GM12873 (cell line): ENCODE measurements at regions not wholly inside any gene's neighbourhood (a gene's known extent, or its start where the extent isn't known, plus 50 kb on each side); places are given as distances from the start of the nearest gene placed in this dataset.

Source experiments
- TF ChIP-seq, protein P1 (sequence below): IDR thresholded peaks from 2 replicates; pipeline ENCODE4 v1.5.1; 2012; ENCODE audit warnings: low read depth, mild to moderate bottlenecking, moderate library complexity, low read length, control low read depth; ENCODE audit not compliant: insufficient read depth; ENCODE audit errors: missing control alignments

DNA sequence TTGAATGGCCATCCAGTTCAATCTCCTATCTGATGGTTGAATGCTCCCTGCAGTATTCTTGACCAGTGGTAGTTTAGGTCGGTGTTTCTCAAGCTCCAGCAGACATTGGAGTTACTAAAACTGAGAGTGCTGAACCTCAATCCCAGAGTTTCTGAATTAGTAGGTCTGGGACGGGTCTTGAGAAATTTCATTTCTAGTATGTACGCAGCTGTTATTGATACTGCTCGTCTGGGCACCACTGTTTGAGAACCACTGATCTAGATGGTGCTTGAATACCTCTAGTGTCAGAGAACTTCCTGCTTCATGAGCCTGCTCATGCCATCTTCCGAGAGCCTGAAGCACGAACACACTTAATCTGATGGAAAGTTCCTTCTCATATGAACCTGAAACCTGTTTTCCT lies 99.4 kb upstream of the CREB5 start:
- TF ChIP-seq, protein P1, sequence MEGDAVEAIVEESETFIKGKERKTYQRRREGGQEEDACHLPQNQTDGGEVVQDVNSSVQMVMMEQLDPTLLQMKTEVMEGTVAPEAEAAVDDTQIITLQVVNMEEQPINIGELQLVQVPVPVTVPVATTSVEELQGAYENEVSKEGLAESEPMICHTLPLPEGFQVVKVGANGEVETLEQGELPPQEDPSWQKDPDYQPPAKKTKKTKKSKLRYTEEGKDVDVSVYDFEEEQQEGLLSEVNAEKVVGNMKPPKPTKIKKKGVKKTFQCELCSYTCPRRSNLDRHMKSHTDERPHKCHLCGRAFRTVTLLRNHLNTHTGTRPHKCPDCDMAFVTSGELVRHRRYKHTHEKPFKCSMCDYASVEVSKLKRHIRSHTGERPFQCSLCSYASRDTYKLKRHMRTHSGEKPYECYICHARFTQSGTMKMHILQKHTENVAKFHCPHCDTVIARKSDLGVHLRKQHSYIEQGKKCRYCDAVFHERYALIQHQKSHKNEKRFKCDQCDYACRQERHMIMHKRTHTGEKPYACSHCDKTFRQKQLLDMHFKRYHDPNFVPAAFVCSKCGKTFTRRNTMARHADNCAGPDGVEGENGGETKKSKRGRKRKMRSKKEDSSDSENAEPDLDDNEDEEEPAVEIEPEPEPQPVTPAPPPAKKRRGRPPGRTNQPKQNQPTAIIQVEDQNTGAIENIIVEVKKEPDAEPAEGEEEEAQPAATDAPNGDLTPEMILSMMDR = no peak

DNA sequence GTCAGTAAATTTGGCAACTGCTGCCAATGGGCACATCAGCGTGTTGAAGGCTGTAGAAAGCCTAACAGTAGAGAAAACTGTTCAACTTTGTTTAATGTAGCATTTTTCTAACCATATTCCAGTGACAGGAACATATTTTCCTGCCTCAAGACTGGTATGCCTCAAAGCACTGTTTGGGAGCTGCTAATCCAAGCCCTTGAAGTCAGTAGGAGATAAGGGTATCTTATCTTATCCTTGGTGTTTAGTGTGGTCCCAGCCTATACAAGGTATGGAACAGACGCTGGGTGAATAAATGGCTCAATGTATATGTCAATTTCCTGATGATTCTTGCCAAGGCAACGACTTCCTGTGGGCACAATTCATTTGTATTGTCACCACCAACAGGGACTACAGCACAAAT lies 97.5 kb upstream of the CREB5 start:
- TF ChIP-seq, protein P1 = no peak

DNA sequence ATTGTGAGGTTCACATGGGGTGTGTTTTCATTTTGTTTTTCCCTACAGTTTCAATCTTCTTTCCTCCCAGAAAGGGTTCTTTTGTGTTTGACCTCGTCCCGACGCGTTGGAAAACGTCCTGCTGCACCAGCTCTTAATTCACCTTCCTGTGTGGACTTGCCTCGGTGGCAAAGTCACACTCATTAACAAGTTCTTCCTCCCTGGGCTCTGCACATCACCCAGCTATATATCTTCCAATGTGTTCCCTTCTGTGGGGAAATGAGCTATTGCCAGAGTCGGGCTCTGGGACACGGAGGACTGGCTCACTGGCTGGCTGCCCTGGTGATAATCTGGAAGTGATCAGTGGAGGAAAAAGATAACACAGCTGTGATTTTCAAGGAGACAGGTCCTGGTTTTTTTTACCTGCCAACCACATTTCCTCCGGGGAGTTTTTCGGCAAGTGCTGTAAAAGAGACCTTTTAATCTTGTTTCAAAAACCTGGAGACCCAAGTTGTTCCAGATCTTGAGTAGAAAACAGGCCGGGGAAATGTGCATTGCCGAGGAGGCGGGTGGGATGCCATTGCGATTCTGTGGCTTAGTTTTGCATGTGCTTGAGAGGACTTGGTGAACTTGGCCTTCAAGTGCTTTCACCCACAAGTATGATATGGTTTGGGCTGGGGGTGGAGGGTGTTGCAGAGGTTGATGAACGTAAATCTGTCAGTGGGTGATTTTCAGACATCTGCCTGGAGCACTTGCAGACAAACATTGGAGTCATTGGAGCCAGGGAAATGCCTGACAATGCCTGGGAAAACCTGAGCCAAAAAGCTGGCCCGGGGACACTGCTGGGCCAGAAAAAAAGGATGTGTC lies 96.5 kb upstream of the CREB5 start:
- TF ChIP-seq, protein P1 = no peak

DNA sequence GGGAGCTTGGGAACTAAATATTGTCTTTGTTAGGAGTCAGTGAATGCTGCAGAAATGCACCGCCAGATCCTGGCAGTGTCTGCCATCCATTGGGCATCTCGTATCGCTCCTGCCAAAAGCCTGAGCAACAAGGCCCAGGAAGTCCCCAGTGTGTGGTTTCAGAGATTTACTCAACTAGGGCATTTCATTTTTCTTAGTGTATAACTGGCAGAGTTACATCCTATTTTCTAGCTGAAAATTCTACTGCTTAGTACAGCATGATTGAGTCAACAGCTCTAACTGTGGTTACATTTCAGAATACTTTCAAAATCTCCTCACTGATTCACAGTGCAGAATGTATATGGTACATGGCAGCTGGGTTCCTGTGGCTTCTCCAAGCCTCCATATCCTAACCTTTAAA lies 95.8 kb upstream of the CREB5 start:
- TF ChIP-seq, protein P1 = no peak

DNA sequence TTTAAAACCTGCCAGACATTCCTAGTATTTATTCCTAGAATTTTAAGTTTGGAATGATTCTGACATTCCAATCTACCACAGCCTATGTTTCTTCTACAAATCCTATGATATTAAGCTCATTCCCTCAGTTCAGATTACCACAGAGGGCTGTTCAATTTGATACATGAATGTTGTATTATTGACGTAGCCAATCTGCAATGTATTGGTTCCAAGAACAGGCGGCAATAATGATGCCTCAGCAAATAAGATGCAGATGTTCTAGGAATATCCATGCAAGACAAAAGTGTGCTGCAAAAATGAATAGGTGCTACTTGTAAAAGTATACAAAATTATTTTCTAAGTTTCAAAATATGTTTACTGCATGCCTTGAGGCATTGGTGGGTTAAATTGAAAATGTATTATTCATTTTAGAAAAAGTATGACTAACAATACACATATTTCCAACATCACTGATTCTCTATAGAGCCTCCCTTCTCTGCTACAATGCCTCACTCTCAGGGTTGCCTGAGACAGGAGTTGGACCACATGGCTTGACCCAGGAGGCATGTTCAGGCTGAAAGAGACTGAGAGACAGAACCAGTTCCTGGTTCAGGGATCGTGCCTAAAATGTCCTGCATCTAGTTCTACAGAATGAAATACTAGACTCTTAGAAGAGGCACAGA lies 94.1 kb upstream of the CREB5 start:
- TF ChIP-seq, protein P1 = no peak

DNA sequence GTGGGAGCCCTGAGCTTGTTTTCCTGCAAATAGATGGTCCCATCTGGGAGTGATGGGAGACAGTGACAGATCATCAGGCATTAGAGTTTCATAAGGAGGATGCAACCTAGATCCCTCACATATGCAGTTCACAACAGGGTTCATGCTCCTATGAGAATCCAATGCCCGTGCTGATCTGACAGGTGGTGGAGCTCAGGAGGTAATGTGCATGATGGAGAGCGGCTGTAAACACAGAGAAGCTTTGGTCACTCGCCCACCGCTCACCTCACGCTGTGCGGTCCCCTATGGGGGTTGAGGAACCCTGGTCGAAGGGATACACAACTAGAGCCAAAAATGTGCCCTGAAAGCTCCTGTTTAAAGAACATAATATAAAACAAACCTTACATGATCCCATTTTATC lies 88.5 kb upstream of the CREB5 start:
- TF ChIP-seq, protein P1 = no peak

DNA sequence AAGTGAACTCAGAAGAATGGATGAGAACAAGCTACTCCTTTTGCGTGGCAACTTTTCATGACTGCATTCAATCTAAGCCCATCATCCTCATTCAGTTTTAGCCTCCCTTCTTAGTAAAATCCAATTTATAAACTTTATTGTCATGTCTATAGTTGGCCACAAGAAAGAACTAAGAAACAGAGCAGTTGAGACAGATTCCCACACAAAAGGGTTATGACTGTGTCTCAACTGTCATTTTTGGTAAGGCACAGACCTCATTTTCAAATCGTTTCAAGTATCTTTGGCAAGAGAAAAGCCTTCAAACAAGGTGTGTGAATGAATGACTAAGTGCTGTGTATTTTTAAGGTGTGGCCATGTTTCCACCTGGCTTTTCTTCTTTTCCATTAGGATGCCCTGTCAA lies 84.2 kb upstream of the CREB5 start:
- TF ChIP-seq, protein P1 = no peak
